ENCODE measurements at regions not wholly inside any gene's neighbourhood (a gene's known extent, or its start where the extent isn't known, plus 50 kb on each side); places are given as distances from the start of the nearest gene placed in this dataset.

DNA sequence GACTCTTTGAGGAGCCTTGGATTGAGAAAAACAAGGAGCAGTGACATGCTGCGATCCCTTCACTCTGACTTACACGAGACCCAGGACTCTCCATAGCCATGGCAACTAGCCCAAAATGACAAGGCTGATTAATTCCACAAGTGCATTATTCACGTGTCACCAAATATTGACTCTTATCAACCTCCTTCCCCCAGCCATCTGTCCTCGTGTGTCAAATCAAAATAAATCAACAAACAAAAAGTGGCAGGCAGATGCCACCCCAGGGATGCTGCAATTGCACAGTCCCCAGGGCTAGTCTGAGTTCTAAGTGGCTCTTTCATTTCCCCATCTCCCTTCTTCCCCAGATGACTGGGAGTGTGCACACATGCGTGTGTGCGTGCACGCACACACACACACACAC, 104.9 kb downstream of the AQP9 start:
- ATAC-seq = no peak; the same call in 2 of the 3 replicates
- TF ChIP-seq, protein P1, sequence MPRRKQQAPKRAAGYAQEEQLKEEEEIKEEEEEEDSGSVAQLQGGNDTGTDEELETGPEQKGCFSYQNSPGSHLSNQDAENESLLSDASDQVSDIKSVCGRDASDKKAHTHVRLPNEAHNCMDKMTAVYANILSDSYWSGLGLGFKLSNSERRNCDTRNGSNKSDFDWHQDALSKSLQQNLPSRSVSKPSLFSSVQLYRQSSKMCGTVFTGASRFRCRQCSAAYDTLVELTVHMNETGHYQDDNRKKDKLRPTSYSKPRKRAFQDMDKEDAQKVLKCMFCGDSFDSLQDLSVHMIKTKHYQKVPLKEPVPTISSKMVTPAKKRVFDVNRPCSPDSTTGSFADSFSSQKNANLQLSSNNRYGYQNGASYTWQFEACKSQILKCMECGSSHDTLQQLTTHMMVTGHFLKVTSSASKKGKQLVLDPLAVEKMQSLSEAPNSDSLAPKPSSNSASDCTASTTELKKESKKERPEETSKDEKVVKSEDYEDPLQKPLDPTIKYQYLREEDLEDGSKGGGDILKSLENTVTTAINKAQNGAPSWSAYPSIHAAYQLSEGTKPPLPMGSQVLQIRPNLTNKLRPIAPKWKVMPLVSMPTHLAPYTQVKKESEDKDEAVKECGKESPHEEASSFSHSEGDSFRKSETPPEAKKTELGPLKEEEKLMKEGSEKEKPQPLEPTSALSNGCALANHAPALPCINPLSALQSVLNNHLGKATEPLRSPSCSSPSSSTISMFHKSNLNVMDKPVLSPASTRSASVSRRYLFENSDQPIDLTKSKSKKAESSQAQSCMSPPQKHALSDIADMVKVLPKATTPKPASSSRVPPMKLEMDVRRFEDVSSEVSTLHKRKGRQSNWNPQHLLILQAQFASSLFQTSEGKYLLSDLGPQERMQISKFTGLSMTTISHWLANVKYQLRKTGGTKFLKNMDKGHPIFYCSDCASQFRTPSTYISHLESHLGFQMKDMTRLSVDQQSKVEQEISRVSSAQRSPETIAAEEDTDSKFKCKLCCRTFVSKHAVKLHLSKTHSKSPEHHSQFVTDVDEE (CRISPR knock-in tag; IDR thresholded peaks at IDR 0.05) = peak; percentile 89; the same call in 1 of the 2 replicates
- TF ChIP-seq, protein P2, sequence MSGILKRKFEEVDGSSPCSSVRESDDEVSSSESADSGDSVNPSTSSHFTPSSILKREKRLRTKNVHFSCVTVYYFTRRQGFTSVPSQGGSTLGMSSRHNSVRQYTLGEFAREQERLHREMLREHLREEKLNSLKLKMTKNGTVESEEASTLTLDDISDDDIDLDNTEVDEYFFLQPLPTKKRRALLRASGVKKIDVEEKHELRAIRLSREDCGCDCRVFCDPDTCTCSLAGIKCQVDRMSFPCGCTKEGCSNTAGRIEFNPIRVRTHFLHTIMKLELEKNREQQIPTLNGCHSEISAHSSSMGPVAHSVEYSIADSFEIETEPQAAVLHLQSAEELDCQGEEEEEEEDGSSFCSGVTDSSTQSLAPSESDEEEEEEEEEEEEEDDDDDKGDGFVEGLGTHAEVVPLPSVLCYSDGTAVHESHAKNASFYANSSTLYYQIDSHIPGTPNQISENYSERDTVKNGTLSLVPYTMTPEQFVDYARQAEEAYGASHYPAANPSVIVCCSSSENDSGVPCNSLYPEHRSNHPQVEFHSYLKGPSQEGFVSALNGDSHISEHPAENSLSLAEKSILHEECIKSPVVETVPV (CRISPR knock-in tag; IDR thresholded peaks at IDR 0.05) = no peak
- no peak for TF ChIP-seq ZC3H10 (CRISPR knock-in tag; IDR thresholded peaks at IDR 0.05)
- no peak for TF ChIP-seq ARNTL (CRISPR knock-in tag; IDR thresholded peaks at IDR 0.05; ENCODE audit: borderline replicate concordance, low read depth)
- no peak for TF ChIP-seq RARB (CRISPR knock-in tag; IDR thresholded peaks at IDR 0.05)
- TF ChIP-seq ZNF565 (CRISPR knock-in tag; conservative IDR thresholded peaks at IDR 0.05; ENCODE audit: low read depth) = no peak
- no peak for TF ChIP-seq SNAI2 (CRISPR knock-in tag; IDR thresholded peaks at IDR 0.05)
- peak; percentile 66; the same call in 1 of the 2 replicates for TF ChIP-seq TCF4 (CRISPR knock-in tag; IDR thresholded peaks at IDR 0.05; ENCODE audit: borderline replicate concordance)
- TF ChIP-seq, protein P3, sequence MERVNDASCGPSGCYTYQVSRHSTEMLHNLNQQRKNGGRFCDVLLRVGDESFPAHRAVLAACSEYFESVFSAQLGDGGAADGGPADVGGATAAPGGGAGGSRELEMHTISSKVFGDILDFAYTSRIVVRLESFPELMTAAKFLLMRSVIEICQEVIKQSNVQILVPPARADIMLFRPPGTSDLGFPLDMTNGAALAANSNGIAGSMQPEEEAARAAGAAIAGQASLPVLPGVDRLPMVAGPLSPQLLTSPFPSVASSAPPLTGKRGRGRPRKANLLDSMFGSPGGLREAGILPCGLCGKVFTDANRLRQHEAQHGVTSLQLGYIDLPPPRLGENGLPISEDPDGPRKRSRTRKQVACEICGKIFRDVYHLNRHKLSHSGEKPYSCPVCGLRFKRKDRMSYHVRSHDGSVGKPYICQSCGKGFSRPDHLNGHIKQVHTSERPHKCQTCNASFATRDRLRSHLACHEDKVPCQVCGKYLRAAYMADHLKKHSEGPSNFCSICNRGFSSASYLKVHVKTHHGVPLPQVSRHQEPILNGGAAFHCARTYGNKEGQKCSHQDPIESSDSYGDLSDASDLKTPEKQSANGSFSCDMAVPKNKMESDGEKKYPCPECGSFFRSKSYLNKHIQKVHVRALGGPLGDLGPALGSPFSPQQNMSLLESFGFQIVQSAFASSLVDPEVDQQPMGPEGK (CRISPR knock-in tag; IDR thresholded peaks at IDR 0.05; ENCODE audit: borderline replicate concordance) = no peak
- no peak for TF ChIP-seq GLIS3 (CRISPR knock-in tag; IDR thresholded peaks at IDR 0.05)
- no peak for TF ChIP-seq BACH2 (CRISPR knock-in tag; IDR thresholded peaks at IDR 0.05; ENCODE audit: borderline replicate concordance)
- TF ChIP-seq PPARA (CRISPR knock-in tag; IDR thresholded peaks at IDR 0.05; ENCODE audit: borderline replicate concordance) = no peak
- TF ChIP-seq, protein P4, sequence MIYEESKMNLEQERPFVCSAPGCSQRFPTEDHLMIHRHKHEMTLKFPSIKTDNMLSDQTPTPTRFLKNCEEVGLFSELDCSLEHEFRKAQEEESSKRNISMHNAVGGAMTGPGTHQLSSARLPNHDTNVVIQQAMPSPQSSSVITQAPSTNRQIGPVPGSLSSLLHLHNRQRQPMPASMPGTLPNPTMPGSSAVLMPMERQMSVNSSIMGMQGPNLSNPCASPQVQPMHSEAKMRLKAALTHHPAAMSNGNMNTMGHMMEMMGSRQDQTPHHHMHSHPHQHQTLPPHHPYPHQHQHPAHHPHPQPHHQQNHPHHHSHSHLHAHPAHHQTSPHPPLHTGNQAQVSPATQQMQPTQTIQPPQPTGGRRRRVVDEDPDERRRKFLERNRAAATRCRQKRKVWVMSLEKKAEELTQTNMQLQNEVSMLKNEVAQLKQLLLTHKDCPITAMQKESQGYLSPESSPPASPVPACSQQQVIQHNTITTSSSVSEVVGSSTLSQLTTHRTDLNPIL (CRISPR knock-in tag; IDR thresholded peaks at IDR 0.05; ENCODE audit: low read depth) = no peak
- TF ChIP-seq ZNF70 (CRISPR knock-in tag; IDR thresholded peaks at IDR 0.05) = no peak
- TF ChIP-seq ISL1 (CRISPR knock-in tag; IDR thresholded peaks at IDR 0.05) = no peak

DNA sequence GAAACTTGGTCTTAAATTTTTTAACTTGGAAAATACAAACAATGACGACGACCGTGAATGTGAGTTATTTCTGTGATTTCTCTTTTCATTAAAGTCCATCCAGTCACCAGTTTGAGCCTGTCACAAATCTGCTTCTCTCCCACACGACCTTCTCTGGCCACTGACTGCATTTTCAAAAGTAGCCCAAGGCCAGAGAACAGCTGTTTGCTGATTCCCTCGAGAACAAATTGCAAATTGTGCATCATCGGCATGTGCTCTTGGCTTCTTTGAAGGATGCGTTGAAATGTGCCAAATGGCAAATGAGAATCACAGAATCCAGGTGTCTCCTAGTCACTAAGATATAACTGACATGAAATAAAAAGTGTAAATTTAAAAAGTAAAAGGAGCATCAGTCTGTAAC, 106.4 kb downstream of the AQP9 start:
- no peak for ATAC-seq
- TF ChIP-seq ZNF8 (CRISPR knock-in tag; IDR thresholded peaks at IDR 0.05) (no peak), ESRRG (CRISPR knock-in tag; IDR thresholded peaks at IDR 0.05) (no peak), OSR1 (CRISPR knock-in tag; IDR thresholded peaks at IDR 0.05) (no peak), PPARA (CRISPR knock-in tag; IDR thresholded peaks at IDR 0.05; ENCODE audit: borderline replicate concordance) (no peak), ZC3H10 (CRISPR knock-in tag; IDR thresholded peaks at IDR 0.05) (no peak)

DNA sequence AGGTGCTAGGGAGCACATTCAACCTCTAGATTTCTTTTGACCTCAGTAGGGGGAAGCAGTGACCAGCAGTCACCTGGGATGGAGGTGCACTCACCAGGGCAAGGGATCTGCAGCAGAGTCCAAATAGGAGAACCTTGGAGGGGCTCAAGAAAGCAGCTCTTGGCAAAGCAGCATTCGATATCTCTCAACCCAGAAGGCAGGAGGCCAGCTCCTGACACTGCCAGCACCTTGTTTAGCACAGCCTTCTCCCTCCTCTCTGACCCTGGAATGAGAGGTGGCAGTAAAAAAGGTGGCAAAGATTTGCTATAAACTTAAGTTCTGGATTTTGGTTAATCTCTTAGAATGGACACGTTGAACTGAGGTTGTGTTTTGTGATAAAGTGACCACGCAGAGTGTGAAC, 107.9 kb downstream of the AQP9 start:
- TF ChIP-seq, protein P5, sequence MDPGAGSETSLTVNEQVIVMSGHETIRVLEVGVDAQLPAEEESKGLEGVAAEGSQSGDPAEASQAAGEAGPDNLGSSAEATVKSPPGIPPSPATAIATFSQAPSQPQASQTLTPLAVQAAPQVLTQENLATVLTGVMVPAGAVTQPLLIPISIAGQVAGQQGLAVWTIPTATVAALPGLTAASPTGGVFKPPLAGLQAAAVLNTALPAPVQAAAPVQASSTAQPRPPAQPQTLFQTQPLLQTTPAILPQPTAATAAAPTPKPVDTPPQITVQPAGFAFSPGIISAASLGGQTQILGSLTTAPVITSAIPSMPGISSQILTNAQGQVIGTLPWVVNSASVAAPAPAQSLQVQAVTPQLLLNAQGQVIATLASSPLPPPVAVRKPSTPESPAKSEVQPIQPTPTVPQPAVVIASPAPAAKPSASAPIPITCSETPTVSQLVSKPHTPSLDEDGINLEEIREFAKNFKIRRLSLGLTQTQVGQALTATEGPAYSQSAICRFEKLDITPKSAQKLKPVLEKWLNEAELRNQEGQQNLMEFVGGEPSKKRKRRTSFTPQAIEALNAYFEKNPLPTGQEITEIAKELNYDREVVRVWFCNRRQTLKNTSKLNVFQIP (CRISPR knock-in tag; IDR thresholded peaks at IDR 0.05; ENCODE audit: borderline replicate concordance, low read depth) = no peak
- TF ChIP-seq, protein P1 (CRISPR knock-in tag; IDR thresholded peaks at IDR 0.05) = no peak
- TF ChIP-seq ZC3H10 (CRISPR knock-in tag; IDR thresholded peaks at IDR 0.05) (no peak), ZFP30 (CRISPR knock-in tag; IDR thresholded peaks at IDR 0.05) (no peak), ARNTL (CRISPR knock-in tag; IDR thresholded peaks at IDR 0.05; ENCODE audit: borderline replicate concordance, low read depth) (no peak), ISL1 (CRISPR knock-in tag; IDR thresholded peaks at IDR 0.05) (no peak), TCF4 (CRISPR knock-in tag; IDR thresholded peaks at IDR 0.05; ENCODE audit: borderline replicate concordance) (no peak), SNAI2 (CRISPR knock-in tag; IDR thresholded peaks at IDR 0.05) (no peak), GLIS3 (CRISPR knock-in tag; IDR thresholded peaks at IDR 0.05) (no peak)
- TF ChIP-seq, protein P4 (CRISPR knock-in tag; IDR thresholded peaks at IDR 0.05; ENCODE audit: low read depth) = no peak
- TF ChIP-seq, protein P3 (CRISPR knock-in tag; IDR thresholded peaks at IDR 0.05; ENCODE audit: borderline replicate concordance) = no peak
- ATAC-seq = no peak
